C4-2B (cell line): ENCODE measurements at regions not wholly inside any gene's neighbourhood (a gene's known extent, or its start where the extent isn't known, plus 50 kb on each side); places are given as distances from the start of the nearest gene placed in this dataset.
"Not testable (repeated sequence)": the region's sequence is repeated elsewhere in the genome, so short reads cannot be mapped to it uniquely, and the experiment has no call there.

Experiments used
- CTCF ChIP-seq: fragments of 450-650 bp; conservative IDR thresholded peaks from 2 replicates; pipeline ENCODE4 v1.5.1; 2017; ENCODE audit warnings: mild to moderate bottlenecking
- ZFX ChIP-seq: fragments of 450-650 bp; IDR thresholded peaks from 2 replicates; pipeline ENCODE4 v1.6.1; 2017

- not testable (repeated sequence) for TF ChIP-seq CTCF, ZFX
Measured at GRCh38 chrX:146619943-146620342, 189.6 kb upstream of the CXorf51B start.
